Activated CD4-positive, alpha-beta memory T cell treated with anti-CD3 and anti-CD28 coated beads, Interleukin-2, amount 10 ng/mL, durations not matched to agents 7 days and 5 days (primary cell): ENCODE measurements at regions not wholly inside any gene's neighbourhood (a gene's known extent, or its start where the extent isn't known, plus 50 kb on each side); places are given as distances from the start of the nearest gene placed in this dataset.
"Not testable (repeated sequence)": the region's sequence is repeated elsewhere in the genome, so short reads cannot be mapped to it uniquely, and the experiment has no call there.

Experiments used
- CTCF ChIA-PET: fragments of 350-600 bp; sonication (Branson Sonifier 250); formaldehyde crosslinking; loops from one replicate; lab custom pipeline; 2021; ENCODE audit warnings: antibody characterized with exemption, inconsistent platforms; lab: Charles Lee
- POLR2A ChIA-PET: fragments of 350-600 bp; sonication (Branson Sonifier 250); formaldehyde crosslinking; loops from one replicate; lab custom pipeline; 2021; ENCODE audit warnings: antibody characterized with exemption; lab: Charles Lee
- DNase-seq: peaks from one replicate; pipeline ENCODE4 v3.0.0-alpha.2; 2020
- H3K27ac Mint-ChIP-seq: one replicate; pipeline ENCODE4 v1.8.0; 2021; ENCODE audit warnings: mild to moderate bottlenecking, mixed read lengths
- H3K27me3 Mint-ChIP-seq: one replicate; pipeline ENCODE4 v1.8.0; 2021; ENCODE audit warnings: mixed read lengths
- H3K36me3 Mint-ChIP-seq: one replicate; pipeline ENCODE4 v1.8.0; 2021; ENCODE audit warnings: low read depth, mixed read lengths
- H3K4me1 Mint-ChIP-seq: one replicate; pipeline ENCODE4 v1.8.0; 2021; ENCODE audit warnings: mixed read lengths
- H3K4me3 Mint-ChIP-seq: one replicate; pipeline ENCODE4 v1.8.0; 2021; ENCODE audit warnings: mild to moderate bottlenecking, mixed read lengths
- H3K9me3 Mint-ChIP-seq: one replicate; pipeline ENCODE4 v1.8.0; 2021; ENCODE audit warnings: mixed read lengths

DNA sequence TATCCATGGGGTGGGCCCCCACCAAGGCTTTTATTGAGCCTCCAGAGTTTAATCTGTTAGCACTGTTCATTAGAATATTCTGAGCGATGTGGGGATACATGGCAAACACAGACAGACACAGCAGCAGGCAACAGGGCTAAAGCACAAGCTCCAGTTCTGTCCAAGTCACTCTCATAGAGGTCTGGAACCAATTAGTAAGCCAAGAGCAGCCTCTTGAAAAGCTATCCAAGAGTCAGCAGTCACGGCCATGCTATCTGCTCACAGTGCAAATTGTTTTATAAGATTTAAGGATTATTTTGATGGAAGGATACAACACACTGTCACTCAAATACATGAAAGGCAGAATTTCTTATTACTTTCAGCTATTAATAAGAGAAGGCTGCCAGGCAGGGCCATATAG, 86.4 kb upstream of the DGKB start:
- Mint-ChIP-seq H3K27me3 (no peaks in the 10 kb centered on the region), H3K4me3 (no peak overlapping the region), H3K27ac (no peak overlapping the region), H3K9me3 (no peaks in the 10 kb centered on the region), H3K36me3 (no peaks in the 10 kb centered on the region), H3K4me1 (no peaks in the 10 kb centered on the region)
- DNase-seq = no peak
- POLR2A ChIA-PET = no interaction called here
- CTCF ChIA-PET = no interaction called here

DNA sequence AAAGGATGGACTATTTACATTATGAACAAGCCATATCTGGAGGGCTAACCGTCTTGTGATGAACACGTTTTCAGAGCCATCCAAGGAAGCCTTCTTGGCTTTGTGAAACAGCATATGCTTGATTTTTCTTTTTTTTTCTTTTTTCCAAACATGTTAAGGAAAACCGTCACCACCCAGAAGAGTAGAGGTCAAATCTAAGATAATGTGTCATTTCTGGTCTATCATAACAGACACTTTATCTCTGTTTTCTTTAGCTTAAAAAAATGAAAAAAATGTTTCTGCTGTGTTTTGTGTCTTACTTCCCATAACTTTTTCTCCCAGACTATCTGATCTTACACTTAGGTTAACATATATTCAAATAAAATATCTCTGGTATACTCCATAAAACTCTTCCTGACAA, 76.1 kb upstream of the DGKB start:
- Mint-ChIP-seq H3K27ac (no peak overlapping the region), H3K36me3 (no peaks in the 10 kb centered on the region), H3K27me3 (no peaks in the 10 kb centered on the region), H3K9me3 (no peaks in the 10 kb centered on the region), H3K4me1 (no peaks in the 10 kb centered on the region), H3K4me3 (no peak overlapping the region)
- ChIA-PET POLR2A (no interaction called here), CTCF (no interaction called here)
- DNase-seq = no peak

DNA sequence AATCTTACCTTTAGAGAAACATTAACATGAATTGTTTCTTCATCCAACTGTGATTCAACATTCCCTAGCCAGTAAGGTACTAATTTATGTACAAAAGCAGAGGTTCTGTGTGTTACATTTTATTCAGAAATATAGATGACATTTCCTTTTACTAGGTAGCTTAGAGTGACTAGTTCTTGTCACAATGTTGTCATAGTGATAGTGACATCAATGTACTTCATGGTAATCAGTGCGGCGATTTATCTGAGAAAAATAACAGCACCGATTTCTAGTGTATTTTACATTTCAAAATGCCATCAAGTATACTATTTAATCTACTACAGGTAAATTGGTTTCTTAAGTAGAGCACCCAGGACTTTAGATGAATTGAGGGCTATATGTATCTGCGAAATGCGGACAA, 72.1 kb upstream of the DGKB start:
- H3K9me3 Mint-ChIP-seq = no peaks in the 10 kb centered on the region

DNA sequence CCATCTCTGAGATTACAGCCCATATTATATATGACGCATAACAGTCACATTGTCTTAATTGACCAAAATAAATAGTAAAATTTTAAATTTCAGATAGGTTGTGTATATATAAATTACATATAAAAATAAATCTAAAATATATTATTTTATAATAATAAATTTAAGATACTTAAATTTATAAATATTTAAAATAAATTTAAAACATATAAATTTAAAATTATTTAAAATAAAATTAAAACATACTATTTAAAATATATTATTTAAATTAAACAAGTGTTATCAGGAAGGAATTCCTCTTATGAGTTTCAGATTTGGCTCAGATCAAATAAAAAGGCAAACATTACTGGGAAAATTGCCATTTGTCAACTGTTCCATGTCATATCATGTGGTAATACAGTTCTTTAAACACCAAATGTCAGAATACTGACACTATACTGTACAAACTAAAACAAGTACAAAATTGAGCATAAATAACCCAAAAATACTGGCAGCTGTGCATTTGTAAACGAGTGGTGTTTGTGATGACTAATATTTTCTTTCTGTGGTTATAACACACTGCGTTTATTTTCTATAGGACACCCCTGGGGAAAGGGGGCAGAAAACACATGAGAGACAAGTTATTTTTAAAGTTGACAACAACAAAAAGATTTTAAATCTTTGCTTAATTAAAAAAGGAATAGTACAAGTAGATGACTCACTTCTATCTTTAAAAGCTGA, 71.3 kb upstream of the DGKB start:
- Mint-ChIP-seq H3K4me1 (no peaks in the 10 kb centered on the region), H3K4me3 (no peak overlapping the region), H3K9me3 (no peaks in the 10 kb centered on the region), H3K36me3 (no peaks in the 10 kb centered on the region), H3K27ac (no peak overlapping the region), H3K27me3 (no peaks in the 10 kb centered on the region)
- CTCF ChIA-PET = no interaction called here
- DNase-seq = no peak
- POLR2A ChIA-PET = no interaction called here

More for the DNA sequence above, 72.1 kb upstream of the DGKB start:
- POLR2A ChIA-PET = no interaction called here
- Mint-ChIP-seq H3K36me3 (no peaks in the 10 kb centered on the region), H3K27me3 (no peaks in the 10 kb centered on the region), H3K4me3 (no peak overlapping the region), H3K4me1 (no peaks in the 10 kb centered on the region), H3K27ac (no peak overlapping the region)
- no peak for DNase-seq
- CTCF ChIA-PET = no interaction called here

- H3K36me3 Mint-ChIP-seq, H3K9me3 Mint-ChIP-seq, H3K27ac Mint-ChIP-seq: not testable (repeated sequence)
Observed at GRCh38 chr7:14971678-14972077, 69.1 kb upstream of the DGKB start.

GRCh38 chr7:14967376-14967775, 64.8 kb upstream of the DGKB start:
- POLR2A ChIA-PET, H3K27ac Mint-ChIP-seq, H3K4me1 Mint-ChIP-seq, DNase-seq, H3K4me3 Mint-ChIP-seq, H3K36me3 Mint-ChIP-seq, H3K27me3 Mint-ChIP-seq, H3K9me3 Mint-ChIP-seq, CTCF ChIA-PET: not testable (repeated sequence)

More at GRCh38 chr7:14971678-14972077, 69.1 kb upstream of the DGKB start:
- DNase-seq, H3K4me3 Mint-ChIP-seq, H3K4me1 Mint-ChIP-seq, H3K27me3 Mint-ChIP-seq, POLR2A ChIA-PET, CTCF ChIA-PET: not testable (repeated sequence)

- Mint-ChIP-seq H3K4me1 (no peaks in the 10 kb centered on the region), H3K27ac (no peak overlapping the region), H3K9me3 (no peaks in the 10 kb centered on the region), H3K4me3 (no peak overlapping the region), H3K27me3 (no peaks in the 10 kb centered on the region), H3K36me3 (no peaks in the 10 kb centered on the region)
- ChIA-PET POLR2A (no interaction called here), CTCF (no interaction called here)
- no peak for DNase-seq
Observed at GRCh38 chr7:14962778-14963177, 60.2 kb upstream of the DGKB start.

GRCh38 chr7:14960721-14961120, 58.2 kb upstream of the DGKB start:
- no peak for DNase-seq
- Mint-ChIP-seq H3K4me3 (no peak overlapping the region), H3K27me3 (no peaks in the 10 kb centered on the region), H3K36me3 (no peaks in the 10 kb centered on the region), H3K4me1 (no peaks in the 10 kb centered on the region), H3K9me3 (no peaks in the 10 kb centered on the region), H3K27ac (no peak overlapping the region)
- POLR2A ChIA-PET = no interaction called here
- CTCF ChIA-PET = no interaction called here

DNA sequence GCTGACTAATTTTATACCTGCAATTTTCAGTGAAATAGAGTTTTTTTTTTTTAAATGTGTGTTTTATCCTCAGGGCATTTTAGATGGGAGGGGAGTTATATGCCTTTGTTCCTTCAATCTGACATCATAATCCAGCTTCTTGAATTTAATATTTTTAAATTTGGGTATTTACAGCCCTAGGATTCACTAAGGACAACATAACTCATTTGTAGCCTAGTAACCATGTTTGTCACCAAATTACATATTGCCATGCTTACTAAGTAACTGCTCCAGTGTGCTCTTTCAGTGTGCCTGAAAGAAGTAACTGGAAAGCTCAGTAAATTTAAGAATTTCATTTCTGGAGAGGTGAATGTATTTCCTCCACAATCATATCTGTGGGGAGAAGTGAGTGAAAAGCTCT, 56.8 kb upstream of the DGKB start:
- CTCF ChIA-PET = no interaction called here
- Mint-ChIP-seq H3K27ac (no peak overlapping the region), H3K27me3 (no peaks in the 10 kb centered on the region), H3K9me3 (no peaks in the 10 kb centered on the region), H3K4me1 (no peaks in the 10 kb centered on the region), H3K36me3 (no peaks in the 10 kb centered on the region), H3K4me3 (no peak overlapping the region)
- no peak for DNase-seq
- POLR2A ChIA-PET = no interaction called here

- no peaks in the 10 kb centered on the region for H3K9me3 Mint-ChIP-seq
- POLR2A ChIA-PET = no interaction called here
- H3K27ac Mint-ChIP-seq = no peak overlapping the region
- CTCF ChIA-PET = no interaction called here
- no peaks in the 10 kb centered on the region for H3K4me1 Mint-ChIP-seq
- no peaks in the 10 kb centered on the region for H3K36me3 Mint-ChIP-seq
- H3K4me3 Mint-ChIP-seq = no peak overlapping the region
- DNase-seq = no peak
- H3K27me3 Mint-ChIP-seq = no peaks in the 10 kb centered on the region
Observed at GRCh38 chr7:14954035-14954434, 51.5 kb upstream of the DGKB start.
